NCI-H345 (cell line): ENCODE measurements at regions not wholly inside any gene's neighbourhood (a gene's known extent, or its start where the extent isn't known, plus 50 kb on each side); places are given as distances from the start of the nearest gene placed in this dataset.
A peak's percentile ranks its signal among the peaks of the same experiment; 100 is the strongest.
"Not testable (repeated sequence)": the region's sequence is repeated elsewhere in the genome, so short reads cannot be mapped to it uniquely, and the experiment has no call there.

Experiments used
- DNase-seq: peaks from one replicate; lab custom pipeline; 2025; lab: John Stamatoyannopoulos, UW

- DNase-seq, result no peak
These were observed 168.5 kb upstream of the CXCR4 start for GRCh38 chr2:136286423-136286822.

- no peak for DNase-seq
These were observed 166.5 kb upstream of the CXCR4 start for GRCh38 chr2:136284226-136285119.

- DNase-seq, result no peak
These were observed 164.3 kb upstream of the CXCR4 start for GRCh38 chr2:136282251-136282650.

GRCh38 chr2:136281281-136282114 lies 163.5 kb upstream of the CXCR4 start:
- no peak for DNase-seq

GRCh38 chr2:136266346-136266745 lies 148.4 kb upstream of the CXCR4 start:
- DNase-seq, result not testable (repeated sequence)

GRCh38 chr2:136259551-136259950 lies 141.6 kb upstream of the CXCR4 start:
- no peak for DNase-seq

DNA sequence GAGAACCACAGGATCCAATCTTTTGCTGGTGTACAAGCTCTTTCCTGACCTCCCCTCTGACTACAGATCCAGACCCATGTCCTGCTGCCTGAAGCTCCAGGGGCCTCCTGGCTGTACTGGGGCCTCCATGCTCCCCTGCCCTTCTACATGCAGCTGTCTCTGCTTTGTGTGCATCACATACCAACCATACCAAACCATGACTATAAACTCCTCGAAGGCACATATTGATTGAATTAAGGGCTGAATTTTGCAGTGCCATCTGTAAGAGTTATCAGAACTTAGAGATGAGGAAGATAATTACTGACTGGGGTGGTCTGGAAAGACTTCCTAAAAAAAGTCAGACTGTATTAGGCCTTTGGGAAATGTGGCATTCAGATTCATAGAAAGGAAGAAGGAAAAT lies 139.9 kb upstream of the CXCR4 start:
- DNase-seq, result no peak

- DNase-seq, result no peak
These were observed 137.9 kb upstream of the CXCR4 start for GRCh38 chr2:136255648-136256461.

DNA sequence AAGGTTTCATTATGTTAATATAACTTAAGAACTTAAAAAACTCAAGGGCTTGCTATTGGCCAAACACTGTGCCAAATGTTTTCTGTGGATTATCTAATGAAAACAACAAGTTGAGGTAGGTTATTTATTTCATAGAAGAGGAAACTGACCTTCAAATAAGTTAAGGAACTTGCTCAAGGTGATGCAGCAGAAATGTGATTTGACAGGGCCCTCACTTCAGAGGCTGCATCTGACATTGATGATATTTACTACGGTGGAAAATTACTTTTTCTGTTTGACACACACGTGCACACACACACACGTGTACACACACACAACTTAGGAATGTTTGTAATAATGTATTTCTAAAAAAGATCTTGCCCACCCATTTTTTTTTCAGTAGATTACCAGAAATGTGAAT lies 137.2 kb upstream of the CXCR4 start:
- no peak for DNase-seq

DNA sequence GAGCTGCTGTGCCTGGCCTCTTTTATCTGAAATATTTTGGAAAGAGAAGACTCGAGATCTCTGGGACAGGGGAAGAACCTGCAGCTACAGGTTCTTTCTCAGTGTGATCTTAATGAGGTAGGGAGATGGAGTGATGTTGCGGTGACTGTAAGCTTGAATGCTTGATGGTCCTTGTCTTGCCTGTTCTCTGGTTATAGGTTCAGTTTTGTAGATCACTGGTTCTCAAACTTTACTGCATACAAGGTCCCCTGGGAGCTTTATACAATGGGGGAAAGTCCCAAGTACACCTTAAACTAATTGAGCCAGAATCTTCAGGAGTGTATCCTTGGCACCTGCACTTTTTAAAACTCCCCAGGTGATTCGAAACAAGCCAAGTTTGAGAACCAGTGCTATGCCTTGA lies 136.7 kb upstream of the CXCR4 start:
- no peak for DNase-seq

DNA sequence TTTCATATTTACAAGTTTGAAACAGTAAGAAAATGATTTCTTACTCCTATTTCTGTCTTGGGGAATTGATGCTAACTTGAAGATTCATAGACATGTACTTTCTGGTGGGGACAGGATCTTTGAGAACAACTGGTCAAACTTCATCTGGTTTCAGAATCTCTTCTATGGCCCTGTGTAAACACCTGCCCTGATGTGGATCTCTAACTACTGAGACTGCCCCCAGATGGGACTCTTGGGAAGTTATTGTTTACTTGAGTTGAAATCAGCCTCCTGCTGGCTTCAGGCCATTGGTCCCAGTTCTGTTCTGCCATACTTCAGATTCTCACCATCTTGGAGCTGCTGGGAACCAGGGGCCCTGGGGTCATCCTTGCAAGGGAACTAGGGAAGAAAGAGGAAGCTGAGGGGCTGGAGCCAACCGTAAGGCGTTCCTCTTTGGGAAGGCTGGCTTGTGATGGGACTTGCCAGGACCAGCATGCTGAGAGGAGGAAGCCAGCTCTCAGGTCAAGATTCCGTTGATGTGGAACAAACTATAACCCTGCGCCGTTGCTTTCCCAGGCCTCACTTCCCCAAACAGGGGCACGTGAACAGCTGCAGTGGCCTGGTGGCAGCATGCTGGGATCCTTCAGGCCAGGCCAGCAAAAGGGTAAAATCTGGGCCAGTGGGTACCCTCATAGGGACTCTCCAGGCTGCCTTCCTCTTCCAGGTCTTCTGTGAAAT lies 135.5 kb upstream of the CXCR4 start:
- DNase-seq, result no peak

- no peak for DNase-seq
These were observed 134.1 kb upstream of the CXCR4 start for GRCh38 chr2:136251885-136252585.

DNA sequence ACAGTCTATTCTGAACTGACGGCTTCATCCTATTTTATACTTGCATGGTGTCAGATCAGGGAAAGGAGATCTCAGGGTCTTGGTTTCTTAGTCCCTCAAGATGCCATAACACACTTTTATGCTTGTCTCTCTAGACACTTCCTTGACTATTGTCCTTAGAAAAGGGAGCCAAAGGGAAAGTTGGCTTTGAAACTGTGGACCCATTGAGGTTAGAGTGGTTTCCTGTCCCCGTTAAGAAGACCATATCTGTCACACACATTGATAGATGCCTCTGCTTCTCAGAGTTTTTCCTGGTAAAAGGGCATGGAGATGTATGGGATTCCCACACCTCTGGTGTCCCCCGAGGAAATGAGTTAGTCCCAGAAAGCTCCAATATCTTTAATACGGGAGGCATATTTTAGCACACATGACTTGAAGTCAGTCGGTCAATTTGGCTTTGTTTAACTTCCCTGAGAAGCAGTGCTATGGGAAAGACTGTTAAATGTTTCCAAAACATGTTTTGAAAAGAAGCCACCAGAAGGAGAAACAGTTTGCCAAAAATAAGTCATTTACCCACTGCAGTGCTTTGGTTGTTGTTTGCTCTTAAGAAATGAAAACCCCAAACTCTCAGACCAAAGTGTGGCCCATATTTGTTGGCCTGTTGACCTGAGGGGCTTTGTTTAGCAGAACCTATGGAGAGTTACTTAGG lies 133.4 kb upstream of the CXCR4 start:
- no peak for DNase-seq

- DNase-seq, result no peak
These were observed 132.2 kb upstream of the CXCR4 start for GRCh38 chr2:136250131-136250530.

DNA sequence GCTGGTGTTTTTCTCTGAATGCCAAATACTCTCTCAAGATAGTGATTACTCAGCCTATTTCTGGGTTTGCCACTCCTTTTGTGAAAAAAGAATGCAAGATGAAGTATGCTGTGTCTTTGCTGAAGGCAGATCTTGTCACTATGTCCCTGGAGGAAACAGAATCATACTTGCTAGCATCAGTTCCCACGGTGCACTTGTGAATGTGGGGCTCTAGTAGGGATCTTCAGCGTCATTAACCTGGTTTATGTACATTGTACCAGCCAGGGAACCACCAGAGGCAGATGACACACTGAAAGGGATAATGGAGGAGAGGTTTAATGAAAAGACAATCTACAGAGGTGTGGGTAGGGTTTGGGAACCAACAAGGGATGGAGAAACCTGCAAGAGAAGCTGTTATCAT lies 131.0 kb upstream of the CXCR4 start:
- no peak for DNase-seq

GRCh38 chr2:136248242-136248641 lies 130.3 kb upstream of the CXCR4 start:
- peak; percentile 63 for DNase-seq

GRCh38 chr2:136247204-136247950 lies 129.4 kb upstream of the CXCR4 start:
- DNase-seq, result no peak

DNA sequence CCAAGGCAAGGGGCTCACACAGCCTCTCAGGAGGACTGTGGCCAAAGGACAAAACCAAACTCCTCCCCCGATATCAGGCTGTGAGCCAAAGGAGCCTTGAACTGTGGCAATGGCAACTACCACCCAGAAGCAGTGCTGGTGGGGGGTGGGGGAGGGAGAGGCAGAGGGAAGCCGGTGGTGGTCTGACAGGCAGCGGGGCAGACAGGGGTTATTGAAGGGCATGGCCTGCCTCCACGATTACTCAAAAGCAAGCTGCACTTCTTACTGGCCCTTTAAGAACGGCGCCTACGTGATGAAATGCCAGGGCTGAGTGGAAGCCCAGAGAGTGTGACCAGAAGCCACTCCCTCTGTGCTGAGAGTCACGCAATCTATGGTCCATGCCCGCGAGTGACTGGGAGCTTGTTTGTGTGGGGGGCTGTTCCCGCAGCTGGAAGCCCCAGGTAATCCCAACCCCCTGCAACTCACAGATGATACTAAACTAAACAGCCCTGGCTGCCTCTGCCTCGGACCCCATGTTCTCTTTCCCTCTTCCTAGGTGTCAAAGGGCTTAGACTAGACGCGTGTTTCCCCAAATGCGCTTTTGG lies 128.2 kb upstream of the CXCR4 start:
- no peak for DNase-seq

DNA sequence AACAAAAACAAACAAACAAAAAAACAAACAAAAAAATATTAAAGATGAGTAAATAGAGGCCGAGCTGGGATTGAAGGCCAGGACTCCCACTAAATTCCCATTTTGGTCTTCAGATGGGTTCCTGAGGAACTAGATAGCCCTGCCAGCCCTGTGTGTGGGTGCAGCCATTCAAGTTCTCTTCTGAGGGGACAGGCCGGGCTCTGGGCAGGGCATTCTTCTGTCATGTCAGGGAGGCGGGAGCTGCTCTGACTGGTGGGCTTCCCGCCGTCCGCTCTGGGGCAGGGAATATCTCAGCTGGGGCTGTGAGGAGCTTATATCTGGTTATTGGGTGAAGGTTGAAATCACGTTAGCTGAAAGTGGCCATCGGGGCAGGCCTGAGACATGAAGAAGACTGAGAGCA lies 127.3 kb upstream of the CXCR4 start:
- no peak for DNase-seq
